IMR-90 (cell line): ENCODE measurements at regions not wholly inside any gene's neighbourhood (a gene's known extent, or its start where the extent isn't known, plus 50 kb on each side); places are given as distances from the start of the nearest gene placed in this dataset.

Source experiments
- POLR2A ChIP-seq: IDR thresholded peaks from 2 replicates; pipeline ENCODE4 v1.6.1; 2012; ENCODE audit warnings: mild to moderate bottlenecking, low read depth, low read length
- RAD21 ChIP-seq: IDR thresholded peaks from 2 replicates; pipeline ENCODE4 v1.6.1; 2012; ENCODE audit warnings: low read length, improper control_type of control experiment
- RFX5 ChIP-seq: IDR thresholded peaks from 2 replicates; pipeline ENCODE4 v1.8.0; 2012; ENCODE audit warnings: low read depth, mild to moderate bottlenecking, low read length, moderate library complexity
- TF ChIP-seq, protein P1 (sequence below): conservative IDR thresholded peaks from 2 replicates; pipeline ENCODE4 v1.5.1; 2012; ENCODE audit warnings: mild to moderate bottlenecking, low read depth, low read length, improper control_type of control experiment

DNA sequence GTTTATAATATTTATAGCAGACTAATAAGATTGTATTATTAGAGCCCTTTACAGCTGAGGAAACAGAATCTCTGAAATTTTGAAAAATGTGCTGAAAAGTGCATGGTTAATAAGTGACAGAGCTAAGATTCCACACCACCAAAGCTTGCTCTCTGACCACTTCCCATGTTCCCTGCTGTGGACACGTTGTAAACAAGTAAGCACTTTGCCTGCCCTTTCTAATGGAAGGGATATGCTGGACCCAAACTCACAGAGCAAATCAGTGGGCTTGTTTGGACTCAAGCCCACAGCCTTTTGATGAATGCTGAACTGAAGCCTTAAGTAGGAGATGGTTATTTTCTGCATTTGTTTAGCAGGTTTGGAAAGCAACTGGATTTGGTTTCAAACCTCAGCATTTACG lies 214.0 kb upstream of the TMEM72 start:
- TF ChIP-seq RFX5 (no peak), POLR2A (no peak), RAD21 (no peak)
- TF ChIP-seq, protein P1, sequence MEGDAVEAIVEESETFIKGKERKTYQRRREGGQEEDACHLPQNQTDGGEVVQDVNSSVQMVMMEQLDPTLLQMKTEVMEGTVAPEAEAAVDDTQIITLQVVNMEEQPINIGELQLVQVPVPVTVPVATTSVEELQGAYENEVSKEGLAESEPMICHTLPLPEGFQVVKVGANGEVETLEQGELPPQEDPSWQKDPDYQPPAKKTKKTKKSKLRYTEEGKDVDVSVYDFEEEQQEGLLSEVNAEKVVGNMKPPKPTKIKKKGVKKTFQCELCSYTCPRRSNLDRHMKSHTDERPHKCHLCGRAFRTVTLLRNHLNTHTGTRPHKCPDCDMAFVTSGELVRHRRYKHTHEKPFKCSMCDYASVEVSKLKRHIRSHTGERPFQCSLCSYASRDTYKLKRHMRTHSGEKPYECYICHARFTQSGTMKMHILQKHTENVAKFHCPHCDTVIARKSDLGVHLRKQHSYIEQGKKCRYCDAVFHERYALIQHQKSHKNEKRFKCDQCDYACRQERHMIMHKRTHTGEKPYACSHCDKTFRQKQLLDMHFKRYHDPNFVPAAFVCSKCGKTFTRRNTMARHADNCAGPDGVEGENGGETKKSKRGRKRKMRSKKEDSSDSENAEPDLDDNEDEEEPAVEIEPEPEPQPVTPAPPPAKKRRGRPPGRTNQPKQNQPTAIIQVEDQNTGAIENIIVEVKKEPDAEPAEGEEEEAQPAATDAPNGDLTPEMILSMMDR = no peak
